Neural cell (in vitro differentiated cells): ENCODE measurements at regions not wholly inside any gene's neighbourhood (a gene's known extent, or its start where the extent isn't known, plus 50 kb on each side); places are given as distances from the start of the nearest gene placed in this dataset.

Experiments used
- H2AFZ ChIP-seq: fragments of 200-600, 300-800 bp; sonication (generic), shearing (Covaris generic); 2 replicates; pipeline ENCODE4 v1.6.0; 2014; ENCODE audit warnings: low read depth, mild to moderate bottlenecking, antibody characterized with exemption, low read length, moderate library complexity
- H3F3A ChIP-seq: fragments of 200-600 bp; shearing (Covaris generic); 2 replicates; pipeline ENCODE4 v1.6.1; 2016; ENCODE audit warnings: mild to moderate bottlenecking, moderate library complexity, mixed read lengths, antibody characterized with exemption, low read length; ENCODE audit not compliant: insufficient read depth, poor library complexity, severe bottlenecking
- H3K27ac ChIP-seq: fragments of 200-600, 300-800 bp; sonication (generic), shearing (Covaris generic); 2 replicates; pipeline ENCODE4 v1.5.1; 2014; ENCODE audit warnings: mild to moderate bottlenecking, low read length, moderate library complexity
- H3K27me3 ChIP-seq: fragments of 300-800, 200-600 bp; sonication (generic), shearing (Covaris generic); 2 replicates; pipeline ENCODE4 v1.6.0; 2014; ENCODE audit warnings: mild to moderate bottlenecking, low read depth, low read length, moderate library complexity; ENCODE audit not compliant: insufficient read depth
- H3K36me3 ChIP-seq: fragments of 300-800, 200-600 bp; sonication (generic), shearing (Covaris generic); 2 replicates; pipeline ENCODE4 v1.5.1; 2014; ENCODE audit warnings: mild to moderate bottlenecking, antibody characterized with exemption, low read length, moderate library complexity; ENCODE audit not compliant: insufficient read depth
- H3K4me2 ChIP-seq: fragments of 300-800, 200-600 bp; sonication (generic), shearing (Covaris generic); 2 replicates; pipeline ENCODE4 v1.6.0; 2014; ENCODE audit warnings: mild to moderate bottlenecking, low read length
- H3K4me3 ChIP-seq: fragments of 300-800, 200-600 bp; sonication (generic), shearing (Covaris generic); 2 replicates; pipeline ENCODE4 v1.5.1; 2014; ENCODE audit warnings: mild to moderate bottlenecking, low read length, moderate library complexity
- H3K79me2 ChIP-seq: fragments of 200-600 bp; shearing (Covaris generic); replicated peaks from 2 replicates; pipeline ENCODE4 v1.6.0; 2014; ENCODE audit warnings: mild to moderate bottlenecking, low read length, moderate library complexity; ENCODE audit not compliant: insufficient read depth
- H3K9ac ChIP-seq: fragments of 300-800, 200-600 bp; sonication (generic), shearing (Covaris generic); 2 replicates; pipeline ENCODE4 v1.6.1; 2016; ENCODE audit warnings: mild to moderate bottlenecking, low read length, mixed read lengths
- H3K9me2 ChIP-seq: fragments of 200-600 bp; shearing (Covaris generic); 2 replicates; pipeline ENCODE4 v1.6.1; 2016; ENCODE audit warnings: mild to moderate bottlenecking, low read length, mixed read lengths; ENCODE audit not compliant: insufficient read depth
- H3K9me3 ChIP-seq: fragments of 200-600, 300-800 bp; sonication (generic), shearing (Covaris generic); 2 replicates; pipeline ENCODE4 v1.6.1; 2016; ENCODE audit warnings: mild to moderate bottlenecking, mixed run types, low read length, moderate library complexity, mixed read lengths
- H4K20me1 ChIP-seq: fragments of 200-600 bp; shearing (Covaris generic); 2 replicates; pipeline ENCODE4 v1.6.1; 2016; ENCODE audit warnings: mild to moderate bottlenecking, mixed run types; ENCODE audit not compliant: insufficient read depth
- CTCF ChIP-seq: fragments of 450-650 bp; IDR thresholded peaks from 2 replicates; pipeline ENCODE4 v1.5.1; 2014; ENCODE audit warnings: antibody characterized with exemption, mild to moderate bottlenecking, moderate library complexity; ENCODE audit not compliant: poor library complexity, severe bottlenecking
- EP300 ChIP-seq: fragments of 450-650 bp; conservative IDR thresholded peaks from 2 replicates; pipeline ENCODE4 v1.6.1; 2014; ENCODE audit warnings: antibody characterized with exemption, mild to moderate bottlenecking, moderate library complexity; ENCODE audit not compliant: poor library complexity, severe bottlenecking
- EZH2 ChIP-seq: fragments of 200-600, 300-800 bp; shearing (Covaris generic), sonication (generic); IDR thresholded peaks from 2 replicates; pipeline ENCODE4 v1.6.1; 2014; ENCODE audit warnings: antibody characterized with exemption, low read length, borderline replicate concordance, mild to moderate bottlenecking; ENCODE audit not compliant: insufficient read depth, poor library complexity, severe bottlenecking
- MXI1 ChIP-seq: fragments of 450-650 bp; conservative IDR thresholded peaks from 2 replicates; pipeline ENCODE4 v1.6.1; 2014; ENCODE audit warnings: antibody characterized with exemption, mild to moderate bottlenecking; ENCODE audit not compliant: poor library complexity, severe bottlenecking
- POLR2AphosphoS5 ChIP-seq: IDR thresholded peaks from 2 replicates; pipeline ENCODE4 v1.6.1; 2012
- RAD21 ChIP-seq: fragments of 450-650 bp; conservative IDR thresholded peaks from 2 replicates; pipeline ENCODE4 v1.6.1; 2014; ENCODE audit warnings: antibody characterized with exemption, mild to moderate bottlenecking, moderate library complexity
- REST ChIP-seq: IDR thresholded peaks from 2 replicates; pipeline ENCODE4 v1.6.1; 2012; ENCODE audit warnings: borderline replicate concordance
- SMC3 ChIP-seq: fragments of 450-650 bp; conservative IDR thresholded peaks from 2 replicates; pipeline ENCODE4 v1.6.1; 2014; ENCODE audit warnings: antibody characterized with exemption, mild to moderate bottlenecking, moderate library complexity; ENCODE audit not compliant: poor library complexity
- TAF1 ChIP-seq: IDR thresholded peaks from 2 replicates; pipeline ENCODE4 v1.6.1; 2012; ENCODE audit warnings: low read depth

GRCh38 chr4:140271553-140271952 is 101.9 kb upstream of the SCOC start:
- Histone ChIP-seq H3K4me3 (no peak overlapping the region), H3F3A (no peaks in the 10 kb centered on the region), H3K9me2 (no peaks in the 10 kb centered on the region), H3K79me2 (no peaks in the 10 kb centered on the region), H3K9me3 (no peaks in the 10 kb centered on the region), H2AFZ (no peak overlapping the region), H3K27me3 (no peaks in the 10 kb centered on the region), H3K9ac (no peak overlapping the region), H3K27ac (no peak overlapping the region), H3K4me2 (no peak overlapping the region), H4K20me1 (no peaks in the 10 kb centered on the region), H3K36me3 (no peaks in the 10 kb centered on the region)
- no peak for TF ChIP-seq POLR2AphosphoS5
- TF ChIP-seq REST: no peak
- TF ChIP-seq SMC3: no peak
- no peak for TF ChIP-seq EP300
- no peak for TF ChIP-seq EZH2
- no peak for TF ChIP-seq RAD21
- TF ChIP-seq TAF1: no peak
- no peak for TF ChIP-seq CTCF
- no peak for TF ChIP-seq MXI1

- Histone ChIP-seq H4K20me1 (no peaks in the 10 kb centered on the region), H3K27me3 (no peaks in the 10 kb centered on the region), H3K4me2 (no peak overlapping the region), H3K36me3 (no peaks in the 10 kb centered on the region), H3K27ac (no peak overlapping the region), H3K79me2 (no peaks in the 10 kb centered on the region), H3K9me3 (no peaks in the 10 kb centered on the region), H3K9ac (no peak overlapping the region), H2AFZ (no peak overlapping the region), H3F3A (no peaks in the 10 kb centered on the region), H3K4me3 (no peak overlapping the region), H3K9me2 (no peaks in the 10 kb centered on the region)
- TF ChIP-seq RAD21 (no peak), CTCF (no peak), EP300 (no peak), REST (no peak), TAF1 (no peak), EZH2 (no peak), MXI1 (no peak), POLR2AphosphoS5 (no peak), SMC3 (no peak)
Observed at GRCh38 chr4:140269369-140269768, 104.1 kb upstream of the SCOC start.
